ENCODE measurements at regions not wholly inside any gene's neighbourhood (a gene's known extent, or its start where the extent isn't known, plus 50 kb on each side); places are given as distances from the start of the nearest gene placed in this dataset.

DNA sequence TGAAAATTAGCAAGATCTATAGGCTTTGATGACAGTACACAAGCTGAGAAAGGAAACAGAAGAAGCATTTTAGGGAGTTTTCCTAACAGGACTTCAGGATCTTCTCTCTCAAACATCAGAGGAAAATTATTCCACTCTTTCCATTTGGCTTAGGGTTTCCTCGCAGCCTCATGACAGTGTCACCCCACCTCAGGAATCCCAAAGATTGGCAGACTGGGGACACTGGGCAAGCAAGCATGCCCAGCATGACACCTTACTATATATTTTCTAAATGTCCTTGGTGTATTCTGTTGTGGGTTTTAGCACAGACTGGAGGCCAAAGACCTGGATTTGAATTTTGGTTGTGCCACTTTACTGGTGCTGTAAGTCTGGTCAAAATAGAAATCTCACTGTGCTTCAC lies 482.4 kb upstream of the SOX5 start:
- no peak overlapping the region for H2AFZ ChIP-seq
- 44 to 72% methylated on average over 1 of the region's 1 CpG for WGBS, 2 experiments (ENCODE audit: low coverage in 1 of 2, low lambda C conversion rate in 2 of 2, missing lambda C conversion rate in 2 of 2)
- in situ Hi-C loops (cut with MboI): no loop called here

DNA sequence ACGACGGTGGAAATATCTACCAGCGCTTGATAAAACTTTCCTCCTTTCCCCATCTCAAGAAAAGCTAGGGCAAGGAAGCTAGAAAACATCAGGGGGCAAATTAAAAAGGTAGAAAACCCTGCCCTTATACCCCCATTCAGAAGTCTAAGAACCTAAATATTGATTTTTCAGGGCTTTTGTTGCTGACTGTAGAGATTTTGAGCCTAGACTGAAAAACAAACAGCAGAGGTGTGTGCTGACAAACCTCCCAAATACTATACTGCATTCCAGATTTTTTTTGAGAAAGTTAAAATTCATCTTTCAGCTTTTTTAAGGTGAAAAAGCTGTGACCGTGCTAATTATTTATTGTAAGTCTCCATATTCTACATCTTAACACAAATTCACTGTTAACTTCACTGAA lies 478.3 kb upstream of the SOX5 start:
- DNase-seq: no peak
- H3F3A ChIP-seq (ENCODE audit: insufficient read depth): no peaks in the 10 kb centered on the region
- no peak overlapping the region for H3K9ac ChIP-seq
- H3K9me3 ChIP-seq (ENCODE audit: low read depth): no peaks in the 10 kb centered on the region
- H3K27ac ChIP-seq: no peak overlapping the region
- WGBS, 2 experiments (ENCODE audit: low coverage in 1 of 2, low lambda C conversion rate in 2 of 2, missing lambda C conversion rate in 2 of 2): 7 to 13% methylated on average over 4 of the region's 4 CpGs
- TF ChIP-seq EZH2phosphoT487 (IDR thresholded peaks at IDR 0.05; ENCODE audit: insufficient read depth, low read depth) (no peak), EZH2 (IDR thresholded peaks at IDR 0.05; ENCODE audit: insufficient read depth, poor library complexity, severe bottlenecking) (no peak)
- no peaks in the 10 kb centered on the region for H3K4me1 ChIP-seq (ENCODE audit: insufficient read depth)
- H3K79me2 ChIP-seq (ENCODE audit: insufficient read depth): no peaks in the 10 kb centered on the region
- H3K36me3 ChIP-seq (ENCODE audit: low read depth): no peaks in the 10 kb centered on the region
- no peak overlapping the region for H3K4me3 ChIP-seq
- in situ Hi-C loops (cut with MboI): no loop called here
- no peaks in the 10 kb centered on the region for H3K9me2 ChIP-seq (ENCODE audit: insufficient read depth)
- H4K20me1 ChIP-seq (ENCODE audit: insufficient read depth): no peaks in the 10 kb centered on the region
- H2AFZ ChIP-seq: no peak overlapping the region
- H3K27me3 ChIP-seq (replicated peaks; ENCODE audit: insufficient read depth): no peaks in the 10 kb centered on the region
- no peak overlapping the region for H3K4me2 ChIP-seq (ENCODE audit: unreplicated experiment)

More for the DNA sequence above, 482.4 kb upstream of the SOX5 start:
- no peak for TF ChIP-seq EZH2 (IDR thresholded peaks at IDR 0.05; ENCODE audit: insufficient read depth, poor library complexity, severe bottlenecking)
- TF ChIP-seq EZH2phosphoT487 (IDR thresholded peaks at IDR 0.05; ENCODE audit: insufficient read depth, low read depth): no peak
- Histone ChIP-seq H3K79me2 (ENCODE audit: insufficient read depth) (no peaks in the 10 kb centered on the region), H3K4me3 (no peak overlapping the region), H3K4me1 (ENCODE audit: insufficient read depth) (no peaks in the 10 kb centered on the region), H3K27me3 (replicated peaks; ENCODE audit: insufficient read depth) (no peaks in the 10 kb centered on the region), H3K27ac (no peak overlapping the region), H3K9ac (no peak overlapping the region), H3K9me3 (ENCODE audit: low read depth) (no peaks in the 10 kb centered on the region), H4K20me1 (ENCODE audit: insufficient read depth) (no peaks in the 10 kb centered on the region), H3K36me3 (ENCODE audit: low read depth) (no peaks in the 10 kb centered on the region), H3K9me2 (ENCODE audit: insufficient read depth) (no peaks in the 10 kb centered on the region), H3K4me2 (ENCODE audit: unreplicated experiment) (no peak overlapping the region), H3F3A (ENCODE audit: insufficient read depth) (no peaks in the 10 kb centered on the region)
- no peak for DNase-seq

DNA sequence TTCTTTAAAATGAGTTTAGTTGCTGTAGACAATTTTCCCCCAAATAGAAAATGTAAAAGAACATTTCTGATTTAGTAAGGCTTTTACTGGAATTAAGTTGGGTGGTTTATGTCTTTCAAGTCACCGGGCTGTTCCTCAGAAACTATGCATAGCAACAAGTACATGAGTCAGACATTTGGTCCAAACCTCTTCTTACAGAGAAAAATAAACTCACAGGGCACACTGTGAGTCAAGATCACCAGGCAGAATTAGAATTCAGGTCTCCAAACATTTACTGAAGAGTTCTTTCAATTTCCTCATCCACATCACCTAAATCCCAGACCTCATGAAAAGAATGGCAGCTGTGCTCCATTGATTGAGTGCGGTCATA lies 476.1 kb upstream of the SOX5 start:
- DNase-seq: no peak
- no peaks in the 10 kb centered on the region for H3K4me1 ChIP-seq (ENCODE audit: insufficient read depth)
- H4K20me1 ChIP-seq (ENCODE audit: insufficient read depth): no peaks in the 10 kb centered on the region
- H3K9me3 ChIP-seq (ENCODE audit: low read depth): no peaks in the 10 kb centered on the region
- WGBS, 2 experiments (ENCODE audit: low coverage in 1 of 2, low lambda C conversion rate in 2 of 2, missing lambda C conversion rate in 2 of 2): 54 to 60% methylated on average over 2 of the region's 2 CpGs
- no peaks in the 10 kb centered on the region for H3K79me2 ChIP-seq (ENCODE audit: insufficient read depth)
- no peak overlapping the region for H3K27ac ChIP-seq
- TF ChIP-seq EZH2phosphoT487 (IDR thresholded peaks at IDR 0.05; ENCODE audit: insufficient read depth, low read depth) (no peak), EZH2 (IDR thresholded peaks at IDR 0.05; ENCODE audit: insufficient read depth, poor library complexity, severe bottlenecking) (no peak)
- H3K4me3 ChIP-seq: no peak overlapping the region
- H3K9me2 ChIP-seq (ENCODE audit: insufficient read depth): no peaks in the 10 kb centered on the region
- no peaks in the 10 kb centered on the region for H3K27me3 ChIP-seq (replicated peaks; ENCODE audit: insufficient read depth)
- in situ Hi-C loops (cut with MboI): no loop called here
- H3K4me2 ChIP-seq (ENCODE audit: unreplicated experiment): no peak overlapping the region
- H2AFZ ChIP-seq: no peak overlapping the region
- H3F3A ChIP-seq (ENCODE audit: insufficient read depth): no peaks in the 10 kb centered on the region
- H3K36me3 ChIP-seq (ENCODE audit: low read depth): no peaks in the 10 kb centered on the region
- H3K9ac ChIP-seq: no peak overlapping the region

DNA sequence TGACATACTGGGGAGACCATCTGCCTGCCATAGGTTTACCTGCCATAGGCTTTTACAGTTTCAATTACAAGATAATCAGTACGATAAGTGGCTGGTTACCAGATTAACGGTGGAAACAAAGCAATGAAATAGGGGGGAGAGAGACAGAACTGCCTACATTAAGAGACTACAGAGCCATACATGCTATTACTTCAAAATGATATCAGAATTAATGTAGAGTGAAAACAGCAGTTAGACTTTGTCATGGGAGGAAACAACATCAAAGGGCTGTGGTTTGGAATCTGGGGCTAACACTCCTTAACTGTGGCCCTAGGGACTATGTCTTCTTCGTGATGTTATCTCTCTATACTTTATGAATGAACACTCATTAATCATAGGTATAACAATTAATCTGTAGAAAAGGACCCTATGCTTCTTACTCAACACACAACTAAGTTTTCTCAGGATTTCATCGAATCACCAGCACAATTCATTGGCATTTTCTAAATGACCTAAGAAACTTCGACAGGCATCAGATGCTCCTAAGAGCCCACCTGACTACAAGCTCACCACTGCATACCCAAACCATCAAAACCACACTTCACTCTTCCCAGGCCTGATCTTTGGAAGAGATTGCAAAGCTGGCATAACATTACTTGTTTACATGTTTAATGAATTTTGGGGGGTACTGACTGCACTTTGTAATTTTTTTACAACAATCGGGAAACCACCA lies 475.6 kb upstream of the SOX5 start:
- no peaks in the 10 kb centered on the region for H3K27me3 ChIP-seq (replicated peaks; ENCODE audit: insufficient read depth)
- in situ Hi-C loops (cut with MboI): no loop called here
- TF ChIP-seq EZH2 (IDR thresholded peaks at IDR 0.05; ENCODE audit: insufficient read depth, poor library complexity, severe bottlenecking): no peak
- TF ChIP-seq EZH2phosphoT487 (IDR thresholded peaks at IDR 0.05; ENCODE audit: insufficient read depth, low read depth): no peak
- H3K4me3 ChIP-seq: no peak overlapping the region
- no peaks in the 10 kb centered on the region for H4K20me1 ChIP-seq (ENCODE audit: insufficient read depth)
- H3K4me1 ChIP-seq (ENCODE audit: insufficient read depth): no peaks in the 10 kb centered on the region
- no peaks in the 10 kb centered on the region for H3K9me2 ChIP-seq (ENCODE audit: insufficient read depth)
- H3K9me3 ChIP-seq (ENCODE audit: low read depth): no peaks in the 10 kb centered on the region
- no peak overlapping the region for H3K9ac ChIP-seq
- no peak overlapping the region for H3K27ac ChIP-seq
- no peak for DNase-seq
- H3K4me2 ChIP-seq (ENCODE audit: unreplicated experiment): no peak overlapping the region
- no peaks in the 10 kb centered on the region for H3K79me2 ChIP-seq (ENCODE audit: insufficient read depth)
- H2AFZ ChIP-seq: no peak overlapping the region
- H3K36me3 ChIP-seq (ENCODE audit: low read depth): no peaks in the 10 kb centered on the region
- 27 to 29% methylated on average over 6 of the region's 6 CpGs for WGBS, 2 experiments (ENCODE audit: low coverage in 1 of 2, low lambda C conversion rate in 2 of 2, missing lambda C conversion rate in 2 of 2)
- H3F3A ChIP-seq (ENCODE audit: insufficient read depth): no peaks in the 10 kb centered on the region
